ENCODE measurements at regions not wholly inside any gene's neighbourhood (a gene's known extent, or its start where the extent isn't known, plus 50 kb on each side); places are given as distances from the start of the nearest gene placed in this dataset.
A peak's percentile ranks its signal among the peaks of the same experiment; 100 is the strongest.

GRCh38 chr5:13317654-13318053 lies 626.8 kb downstream of the DNAH5 start:
- H3K36me3 ChIP-seq (ENCODE audit: control insufficient read depth in 2 of 2, insufficient read depth in 2 of 2, low read length in 1 of 2), result no peaks in the 10 kb centered on the region
- H3K4me3 ChIP-seq (ENCODE audit: low read length in 2 of 2), result no peak overlapping the region
- peaks cover 0 to 1% of the 10 kb centered on the region in 2 donors for H3K9me3 ChIP-seq (ENCODE audit: control insufficient read depth in 2 of 2, insufficient read depth in 1 of 2, low read length in 1 of 2)
- no peaks in the 10 kb centered on the region for H3K27me3 ChIP-seq (ENCODE audit: control insufficient read depth in 2 of 2, insufficient read depth in 1 of 2, low read length in 1 of 2)
- no peak for DNase-seq (ENCODE audit: low read depth in 6 of 9, low spot score in 9 of 9)
- H3K27ac ChIP-seq (ENCODE audit: low read depth in 1 of 2, low read length in 1 of 2), result no peak overlapping the region
- H3K4me1 ChIP-seq (ENCODE audit: control insufficient read depth in 2 of 2, insufficient read depth in 2 of 2, low read length in 2 of 2), result no peaks in the 10 kb centered on the region
- WGBS, result 77% methylated on average over 3 of the region's 3 CpGs

GRCh38 chr5:13316176-13316575 lies 628.3 kb downstream of the DNAH5 start:
- WGBS, result 83% methylated on average over 2 of the region's 2 CpGs

GRCh38 chr5:13307480-13307879 lies 637.0 kb downstream of the DNAH5 start:
- Histone ChIP-seq H3K27ac (ENCODE audit: low read depth in 1 of 2, low read length in 1 of 2) (no peak overlapping the region), H3K4me1 (ENCODE audit: control insufficient read depth in 2 of 2, insufficient read depth in 2 of 2, low read length in 2 of 2) (no peaks in the 10 kb centered on the region), H3K9me3 (ENCODE audit: control insufficient read depth in 2 of 2, insufficient read depth in 1 of 2, low read length in 1 of 2) (no peaks in the 10 kb centered on the region), H3K27me3 (ENCODE audit: control insufficient read depth in 2 of 2, insufficient read depth in 1 of 2, low read length in 1 of 2) (no peaks in the 10 kb centered on the region), H3K36me3 (ENCODE audit: control insufficient read depth in 2 of 2, insufficient read depth in 2 of 2, low read length in 1 of 2) (no peaks in the 10 kb centered on the region), H3K4me3 (ENCODE audit: low read length in 2 of 2) (no peak overlapping the region)
- DNase-seq (ENCODE audit: low read depth in 6 of 9, low spot score in 9 of 9), result no peak

More at GRCh38 chr5:13316176-13316575, 628.3 kb downstream of the DNAH5 start:
- no peak overlapping the region for H3K4me3 ChIP-seq (ENCODE audit: low read length in 2 of 2)
- H3K36me3 ChIP-seq (ENCODE audit: control insufficient read depth in 2 of 2, insufficient read depth in 2 of 2, low read length in 1 of 2), result no peaks in the 10 kb centered on the region
- H3K27ac ChIP-seq (ENCODE audit: low read depth in 1 of 2, low read length in 1 of 2), result no peak overlapping the region
- H3K4me1 ChIP-seq (ENCODE audit: control insufficient read depth in 2 of 2, insufficient read depth in 2 of 2, low read length in 2 of 2), result no peaks in the 10 kb centered on the region
- DNase-seq (ENCODE audit: low read depth in 6 of 9, low spot score in 9 of 9), result peak in 1 of 9 donors; percentile 2
- H3K9me3 ChIP-seq (ENCODE audit: control insufficient read depth in 2 of 2, insufficient read depth in 1 of 2, low read length in 1 of 2), result peaks cover 0 to 1% of the 10 kb centered on the region in 2 donors
- H3K27me3 ChIP-seq (ENCODE audit: control insufficient read depth in 2 of 2, insufficient read depth in 1 of 2, low read length in 1 of 2), result no peaks in the 10 kb centered on the region

- Histone ChIP-seq H3K27me3 (ENCODE audit: control insufficient read depth in 2 of 2, insufficient read depth in 1 of 2, low read length in 1 of 2) (no peaks in the 10 kb centered on the region), H3K9me3 (ENCODE audit: control insufficient read depth in 2 of 2, insufficient read depth in 1 of 2, low read length in 1 of 2) (peaks cover 0 to 5% of the 10 kb centered on the region in 2 donors), H3K27ac (ENCODE audit: low read depth in 1 of 2, low read length in 1 of 2) (no peak overlapping the region), H3K4me3 (ENCODE audit: low read length in 2 of 2) (no peak overlapping the region), H3K4me1 (ENCODE audit: control insufficient read depth in 2 of 2, insufficient read depth in 2 of 2, low read length in 2 of 2) (no peaks in the 10 kb centered on the region), H3K36me3 (ENCODE audit: control insufficient read depth in 2 of 2, insufficient read depth in 2 of 2, low read length in 1 of 2) (no peaks in the 10 kb centered on the region)
- DNase-seq (ENCODE audit: low read depth in 6 of 9, low spot score in 9 of 9), result no peak
Measured at GRCh38 chr5:13303445-13303844, 641.0 kb downstream of the DNAH5 start.

- no peak for DNase-seq (ENCODE audit: low read depth in 6 of 9, low spot score in 9 of 9)
- WGBS, result 90% methylated on average over 2 of the region's 2 CpGs
- no peaks in the 10 kb centered on the region for H3K27me3 ChIP-seq (ENCODE audit: control insufficient read depth in 2 of 2, insufficient read depth in 1 of 2, low read length in 1 of 2)
- no peak overlapping the region for H3K4me3 ChIP-seq (ENCODE audit: low read length in 2 of 2)
- no peaks in the 10 kb centered on the region for H3K4me1 ChIP-seq (ENCODE audit: control insufficient read depth in 2 of 2, insufficient read depth in 2 of 2, low read length in 2 of 2)
- H3K9me3 ChIP-seq (ENCODE audit: control insufficient read depth in 2 of 2, insufficient read depth in 1 of 2, low read length in 1 of 2), result no peaks in the 10 kb centered on the region
- no peak overlapping the region for H3K27ac ChIP-seq (ENCODE audit: low read depth in 1 of 2, low read length in 1 of 2)
- no peaks in the 10 kb centered on the region for H3K36me3 ChIP-seq (ENCODE audit: control insufficient read depth in 2 of 2, insufficient read depth in 2 of 2, low read length in 1 of 2)
Measured at GRCh38 chr5:13278811-13279210, 665.7 kb downstream of the DNAH5 start.

GRCh38 chr5:13278148-13278547 lies 666.3 kb downstream of the DNAH5 start:
- DNase-seq (ENCODE audit: low read depth in 6 of 9, low spot score in 9 of 9), result no peak
- Histone ChIP-seq H3K36me3 (ENCODE audit: control insufficient read depth in 2 of 2, insufficient read depth in 2 of 2, low read length in 1 of 2) (no peaks in the 10 kb centered on the region), H3K4me3 (ENCODE audit: low read length in 2 of 2) (no peak overlapping the region), H3K27ac (ENCODE audit: low read depth in 1 of 2, low read length in 1 of 2) (no peak overlapping the region), H3K4me1 (ENCODE audit: control insufficient read depth in 2 of 2, insufficient read depth in 2 of 2, low read length in 2 of 2) (no peaks in the 10 kb centered on the region), H3K9me3 (ENCODE audit: control insufficient read depth in 2 of 2, insufficient read depth in 1 of 2, low read length in 1 of 2) (no peaks in the 10 kb centered on the region), H3K27me3 (ENCODE audit: control insufficient read depth in 2 of 2, insufficient read depth in 1 of 2, low read length in 1 of 2) (no peaks in the 10 kb centered on the region)
- 81% methylated on average over 2 of the region's 2 CpGs for WGBS

GRCh38 chr5:13276156-13276555 lies 668.3 kb downstream of the DNAH5 start:
- DNase-seq (ENCODE audit: low read depth in 6 of 9, low spot score in 9 of 9), result no peak
- WGBS, result 85% methylated on average over 1 of the region's 1 CpG
- no peaks in the 10 kb centered on the region for H3K36me3 ChIP-seq (ENCODE audit: control insufficient read depth in 2 of 2, insufficient read depth in 2 of 2, low read length in 1 of 2)
- no peaks in the 10 kb centered on the region for H3K9me3 ChIP-seq (ENCODE audit: control insufficient read depth in 2 of 2, insufficient read depth in 1 of 2, low read length in 1 of 2)
- H3K27ac ChIP-seq (ENCODE audit: low read depth in 1 of 2, low read length in 1 of 2), result no peak overlapping the region
- no peaks in the 10 kb centered on the region for H3K27me3 ChIP-seq (ENCODE audit: control insufficient read depth in 2 of 2, insufficient read depth in 1 of 2, low read length in 1 of 2)
- no peak overlapping the region for H3K4me3 ChIP-seq (ENCODE audit: low read length in 2 of 2)
- no peaks in the 10 kb centered on the region for H3K4me1 ChIP-seq (ENCODE audit: control insufficient read depth in 2 of 2, insufficient read depth in 2 of 2, low read length in 2 of 2)

- no peaks in the 10 kb centered on the region for H3K4me1 ChIP-seq (ENCODE audit: control insufficient read depth in 2 of 2, insufficient read depth in 2 of 2, low read length in 2 of 2)
- no peaks in the 10 kb centered on the region for H3K9me3 ChIP-seq (ENCODE audit: control insufficient read depth in 2 of 2, insufficient read depth in 1 of 2, low read length in 1 of 2)
- no peak overlapping the region for H3K4me3 ChIP-seq (ENCODE audit: low read length in 2 of 2)
- DNase-seq (ENCODE audit: low read depth in 6 of 9, low spot score in 9 of 9), result no peak
- 97% methylated on average over 1 of the region's 1 CpG for WGBS
- H3K27ac ChIP-seq (ENCODE audit: low read depth in 1 of 2, low read length in 1 of 2), result no peak overlapping the region
- no peaks in the 10 kb centered on the region for H3K27me3 ChIP-seq (ENCODE audit: control insufficient read depth in 2 of 2, insufficient read depth in 1 of 2, low read length in 1 of 2)
- H3K36me3 ChIP-seq (ENCODE audit: control insufficient read depth in 2 of 2, insufficient read depth in 2 of 2, low read length in 1 of 2), result no peaks in the 10 kb centered on the region
Measured at GRCh38 chr5:13263701-13264100, 680.8 kb downstream of the DNAH5 start.

GRCh38 chr5:13253111-13253510 lies 691.4 kb downstream of the DNAH5 start:
- no peak overlapping the region for H3K27ac ChIP-seq (ENCODE audit: low read depth in 1 of 2, low read length in 1 of 2)
- no peak overlapping the region for H3K4me3 ChIP-seq (ENCODE audit: low read length in 2 of 2)
- no peaks in the 10 kb centered on the region for H3K4me1 ChIP-seq (ENCODE audit: control insufficient read depth in 2 of 2, insufficient read depth in 2 of 2, low read length in 2 of 2)
- no peaks in the 10 kb centered on the region for H3K36me3 ChIP-seq (ENCODE audit: control insufficient read depth in 2 of 2, insufficient read depth in 2 of 2, low read length in 1 of 2)
- no peaks in the 10 kb centered on the region for H3K27me3 ChIP-seq (ENCODE audit: control insufficient read depth in 2 of 2, insufficient read depth in 1 of 2, low read length in 1 of 2)
- no peaks in the 10 kb centered on the region for H3K9me3 ChIP-seq (ENCODE audit: control insufficient read depth in 2 of 2, insufficient read depth in 1 of 2, low read length in 1 of 2)
- DNase-seq (ENCODE audit: low read depth in 6 of 9, low spot score in 9 of 9), result no peak

GRCh38 chr5:13252699-13253098 lies 691.8 kb downstream of the DNAH5 start:
- Histone ChIP-seq H3K36me3 (ENCODE audit: control insufficient read depth in 2 of 2, insufficient read depth in 2 of 2, low read length in 1 of 2) (no peaks in the 10 kb centered on the region), H3K27me3 (ENCODE audit: control insufficient read depth in 2 of 2, insufficient read depth in 1 of 2, low read length in 1 of 2) (no peaks in the 10 kb centered on the region), H3K27ac (ENCODE audit: low read depth in 1 of 2, low read length in 1 of 2) (no peak overlapping the region), H3K4me1 (ENCODE audit: control insufficient read depth in 2 of 2, insufficient read depth in 2 of 2, low read length in 2 of 2) (no peaks in the 10 kb centered on the region), H3K9me3 (ENCODE audit: control insufficient read depth in 2 of 2, insufficient read depth in 1 of 2, low read length in 1 of 2) (no peaks in the 10 kb centered on the region), H3K4me3 (ENCODE audit: low read length in 2 of 2) (no peak overlapping the region)
- WGBS, result 96% methylated on average over 5 of the region's 5 CpGs
- no peak for DNase-seq (ENCODE audit: low read depth in 6 of 9, low spot score in 9 of 9)

Measured in thymus (tissue), 11 donors.